Activated CD4-positive, CD25-positive, alpha-beta regulatory T cell treated with anti-CD3 and anti-CD28 coated beads, Interleukin-2, amount 50 U/mL, for 24 hours (primary cell): ENCODE measurements at regions not wholly inside any gene's neighbourhood (a gene's known extent, or its start where the extent isn't known, plus 50 kb on each side); places are given as distances from the start of the nearest gene placed in this dataset.
"Not testable (repeated sequence)": the region's sequence is repeated elsewhere in the genome, so short reads cannot be mapped to it uniquely, and the experiment has no call there.

Source experiments
- ATAC-seq, 2 donors: fragments of 150-1000 bp; cut with Tn5 transposase; one replicate each; pipeline ENCODE4 v1.10.0; 2021; ENCODE audit warnings: mild to moderate bottlenecking in 1 of 2, moderate library complexity in 1 of 2

DNA sequence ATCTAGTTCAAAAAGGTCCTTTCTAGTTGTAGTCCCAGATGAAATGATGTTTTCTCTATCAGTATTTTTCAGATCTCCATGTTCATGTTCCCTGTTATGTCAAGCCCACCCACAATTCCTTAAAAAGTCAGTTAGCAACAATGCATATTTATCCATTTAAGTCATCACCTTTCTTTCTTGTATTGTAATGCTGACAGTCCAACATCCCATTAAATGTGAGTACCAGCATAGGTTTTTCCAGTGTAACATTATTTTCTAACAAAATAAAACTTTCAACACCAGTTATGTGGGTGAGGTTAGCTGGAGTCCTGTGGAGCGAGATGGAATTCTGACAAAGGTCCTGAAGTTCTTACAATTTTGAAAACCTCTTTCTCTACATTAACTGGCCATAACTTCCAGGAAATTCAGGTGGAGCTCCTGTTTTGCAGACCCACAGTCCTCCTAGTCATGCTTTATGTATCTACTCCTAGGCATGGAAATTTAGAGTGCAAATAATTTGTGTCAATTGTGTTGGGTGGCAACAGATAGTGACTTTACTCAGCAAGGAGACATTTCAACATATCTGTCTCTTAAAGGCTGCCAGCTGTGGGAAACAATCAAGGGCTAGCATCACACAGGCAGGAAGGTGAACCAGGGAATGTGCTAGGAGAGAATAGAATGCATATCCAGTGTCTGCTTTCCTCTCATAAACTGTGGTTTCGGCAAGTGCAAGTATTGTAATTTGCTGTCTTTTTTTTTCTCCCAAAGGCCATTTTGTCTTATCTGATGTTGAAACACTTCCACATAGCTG is 162.6 kb downstream of the MTERF1 start:
- no peak for ATAC-seq

DNA sequence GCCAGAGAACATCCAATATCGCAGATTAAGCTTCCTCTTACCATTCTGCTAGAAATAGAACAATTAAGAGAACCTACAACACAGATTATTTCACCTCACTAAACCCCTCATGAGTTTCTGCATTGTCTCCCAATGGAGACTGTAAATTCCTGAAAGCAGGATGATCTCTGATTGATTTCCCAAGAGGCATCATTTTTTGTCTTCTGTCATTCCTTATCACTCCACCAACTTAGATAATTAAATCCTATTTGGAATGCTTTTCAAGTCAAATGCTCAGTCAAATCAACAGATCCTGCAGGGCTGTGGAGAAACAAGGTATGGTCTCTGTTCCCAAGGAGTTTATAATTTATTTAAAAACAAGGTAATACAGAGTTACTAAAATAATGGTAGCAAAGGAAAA is 161.5 kb downstream of the MTERF1 start:
- no peak for ATAC-seq

GRCh38 chr7:91720260-91720937 is 160.1 kb downstream of the MTERF1 start:
- ATAC-seq, result no peak

GRCh38 chr7:91722831-91723230 is 157.7 kb downstream of the MTERF1 start:
- no peak for ATAC-seq

DNA sequence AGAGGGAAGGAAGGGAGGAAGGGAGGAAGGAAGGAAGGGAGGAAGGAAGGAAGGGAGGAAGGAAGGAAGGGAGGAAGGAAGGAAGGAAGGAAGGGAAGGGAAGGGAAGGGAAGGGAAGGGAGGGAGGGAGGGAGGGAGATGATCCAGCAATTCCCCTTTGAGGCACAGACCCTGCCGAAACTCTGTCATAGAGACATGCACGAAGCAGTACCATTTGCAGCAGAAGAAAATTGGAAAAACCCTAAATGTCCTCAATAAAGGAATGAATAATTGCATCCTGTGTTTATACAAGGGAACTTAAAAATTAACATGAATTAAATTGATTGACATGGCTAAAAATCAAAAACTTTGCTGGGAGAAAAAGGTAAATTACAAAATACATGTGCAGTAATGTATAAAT is 151.5 kb downstream of the MTERF1 start:
- not testable (repeated sequence) for ATAC-seq

DNA sequence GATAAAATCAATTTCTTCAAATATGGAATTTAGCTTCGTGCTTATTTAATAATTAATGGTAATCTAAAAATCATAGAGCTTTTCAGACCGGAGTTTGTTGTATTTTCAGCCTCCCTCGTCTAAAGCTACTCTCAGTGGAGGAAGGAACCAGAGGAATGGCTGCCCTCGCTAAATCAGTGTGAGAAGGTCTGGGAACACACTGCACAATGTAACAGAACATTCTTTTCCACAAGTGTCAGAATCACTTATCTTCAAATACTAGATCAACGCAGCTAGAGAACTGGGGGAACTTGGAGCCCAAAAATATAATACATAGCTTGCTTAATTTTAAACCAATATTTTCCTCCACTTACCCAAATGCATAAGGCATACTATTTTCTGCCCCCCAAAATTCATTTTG is 148.5 kb downstream of the MTERF1 start:
- no peak for ATAC-seq

DNA sequence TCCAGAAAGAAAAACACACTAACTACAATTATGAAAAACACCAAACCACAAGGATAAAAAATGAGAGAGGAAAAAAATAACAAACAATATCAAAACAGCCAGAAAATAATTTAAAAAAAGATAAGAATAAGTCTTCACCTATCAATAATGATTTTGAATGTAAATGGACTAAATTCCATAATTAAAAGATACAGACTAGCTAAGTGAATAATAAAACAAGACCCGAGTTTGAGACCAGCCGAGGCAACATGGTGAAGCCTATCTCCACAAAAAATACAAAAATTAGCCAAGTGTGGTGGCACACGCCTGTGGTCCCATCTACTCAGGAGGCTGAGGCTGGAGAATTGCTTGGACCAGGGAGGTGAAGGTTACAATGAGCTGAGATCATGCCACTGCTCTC is 131.1 kb downstream of the MTERF1 start:
- ATAC-seq, result no peak

- no peak for ATAC-seq
These were observed 130.4 kb downstream of the MTERF1 start for GRCh38 chr7:91750091-91750490.

- no peak for ATAC-seq
These were observed 128.4 kb downstream of the MTERF1 start for GRCh38 chr7:91752102-91752501.

DNA sequence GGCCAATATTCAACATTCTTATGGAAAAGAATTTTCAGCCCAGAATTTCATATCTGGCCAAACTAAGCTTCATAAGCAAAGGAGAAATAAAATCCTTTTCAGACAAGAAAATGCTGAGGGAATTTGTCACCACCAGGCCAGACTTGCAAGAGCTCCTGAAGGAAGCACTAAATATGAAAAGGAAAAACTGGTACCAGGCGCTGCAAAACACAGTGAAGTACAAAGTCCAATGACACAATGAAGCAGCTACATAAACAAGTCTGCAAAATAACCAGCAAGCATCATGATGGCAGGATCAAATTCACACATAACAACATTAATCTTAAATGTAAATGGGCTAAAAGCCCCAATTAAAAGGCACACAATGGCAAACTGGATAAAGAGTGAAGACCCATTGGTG is 126.2 kb downstream of the MTERF1 start:
- not testable (repeated sequence) for ATAC-seq

DNA sequence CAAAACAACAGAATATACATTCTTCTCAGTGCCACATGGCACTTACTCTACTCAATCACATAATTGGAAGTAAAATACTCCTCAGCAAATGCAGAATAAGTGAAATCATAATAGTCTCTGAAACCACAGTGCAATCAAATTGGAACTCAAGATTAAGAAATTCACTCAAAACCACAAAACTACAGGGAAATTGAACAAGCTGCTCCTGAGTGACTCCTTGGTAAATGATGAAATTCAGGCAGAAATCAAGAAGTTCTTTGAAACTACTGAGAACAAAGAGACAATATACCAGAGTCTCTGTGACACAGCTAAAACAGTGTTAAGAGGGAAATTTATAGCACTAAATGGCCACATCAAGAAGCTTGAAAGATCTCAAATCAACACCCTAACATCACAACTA is 125.4 kb downstream of the MTERF1 start:
- ATAC-seq, result not testable (repeated sequence)

DNA sequence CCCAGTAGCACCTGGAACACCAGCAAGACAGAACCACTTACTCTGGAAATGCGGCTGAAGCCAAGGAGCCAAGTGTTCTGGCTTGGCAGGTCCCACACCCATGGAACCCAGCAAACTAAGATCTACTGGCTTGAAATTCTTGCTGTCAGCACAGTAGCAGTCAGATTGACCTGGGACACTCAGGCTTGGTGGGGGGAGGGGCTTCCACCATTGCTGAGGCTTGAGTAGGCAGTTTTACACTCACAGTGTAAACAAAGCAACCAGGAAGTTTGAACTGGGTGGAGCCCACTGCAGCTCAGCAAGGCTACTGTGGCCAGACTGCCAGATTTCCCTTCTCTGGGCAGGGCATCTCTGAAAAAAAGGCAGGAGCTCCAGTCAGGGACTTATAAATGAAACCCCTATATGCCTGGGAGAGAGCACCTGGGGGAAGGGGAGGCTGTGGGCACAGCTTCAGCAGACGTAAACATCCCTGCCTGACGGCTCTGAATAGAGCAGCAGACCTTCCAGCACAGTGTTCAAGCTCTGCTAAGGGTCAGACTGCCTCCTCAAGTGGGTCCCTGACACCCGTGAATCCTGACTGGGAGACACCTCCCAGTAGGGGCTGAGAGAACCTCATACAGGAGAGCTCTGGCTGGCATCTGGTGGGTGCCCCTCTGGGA is 121.2 kb downstream of the MTERF1 start:
- ATAC-seq, result no peak

DNA sequence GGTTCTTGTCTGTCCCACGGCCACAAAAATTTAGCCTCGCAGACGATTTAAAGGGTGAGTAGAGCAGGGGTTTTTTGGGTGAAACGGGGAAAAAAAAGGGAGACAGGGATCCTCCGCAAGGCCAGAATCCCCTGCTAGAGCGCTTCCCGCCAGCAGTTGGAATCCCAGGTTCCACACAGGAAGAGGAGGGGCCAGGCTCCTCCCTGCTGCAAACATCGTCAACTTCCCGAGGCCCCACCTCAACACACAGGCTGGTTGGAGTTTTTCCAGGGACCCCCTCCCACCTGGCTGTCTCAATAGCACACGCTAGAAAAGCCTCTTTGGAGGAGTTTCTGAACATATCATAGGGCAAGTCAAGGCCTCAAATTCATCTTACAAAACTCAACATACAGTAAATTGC is 112.7 kb downstream of the MTERF1 start:
- no peak for ATAC-seq

DNA sequence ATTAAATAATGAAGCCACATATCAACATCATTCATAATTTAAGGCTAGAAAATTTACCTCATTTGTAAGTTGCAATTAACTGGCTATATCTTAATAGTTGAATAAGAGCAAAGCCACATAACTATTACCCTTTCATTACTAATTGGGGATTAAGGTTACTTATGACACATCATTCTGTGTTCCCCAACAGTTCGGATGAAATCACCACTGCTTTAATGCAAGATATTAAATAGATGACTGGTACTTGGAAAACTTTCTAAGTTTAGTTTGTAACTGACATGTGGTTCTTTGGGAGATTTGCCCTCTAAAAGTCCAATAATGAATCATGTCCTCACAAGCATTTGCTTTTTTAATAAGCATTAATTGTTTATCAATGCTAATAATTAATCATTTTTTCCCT is 109.1 kb downstream of the MTERF1 start:
- no peak for ATAC-seq

DNA sequence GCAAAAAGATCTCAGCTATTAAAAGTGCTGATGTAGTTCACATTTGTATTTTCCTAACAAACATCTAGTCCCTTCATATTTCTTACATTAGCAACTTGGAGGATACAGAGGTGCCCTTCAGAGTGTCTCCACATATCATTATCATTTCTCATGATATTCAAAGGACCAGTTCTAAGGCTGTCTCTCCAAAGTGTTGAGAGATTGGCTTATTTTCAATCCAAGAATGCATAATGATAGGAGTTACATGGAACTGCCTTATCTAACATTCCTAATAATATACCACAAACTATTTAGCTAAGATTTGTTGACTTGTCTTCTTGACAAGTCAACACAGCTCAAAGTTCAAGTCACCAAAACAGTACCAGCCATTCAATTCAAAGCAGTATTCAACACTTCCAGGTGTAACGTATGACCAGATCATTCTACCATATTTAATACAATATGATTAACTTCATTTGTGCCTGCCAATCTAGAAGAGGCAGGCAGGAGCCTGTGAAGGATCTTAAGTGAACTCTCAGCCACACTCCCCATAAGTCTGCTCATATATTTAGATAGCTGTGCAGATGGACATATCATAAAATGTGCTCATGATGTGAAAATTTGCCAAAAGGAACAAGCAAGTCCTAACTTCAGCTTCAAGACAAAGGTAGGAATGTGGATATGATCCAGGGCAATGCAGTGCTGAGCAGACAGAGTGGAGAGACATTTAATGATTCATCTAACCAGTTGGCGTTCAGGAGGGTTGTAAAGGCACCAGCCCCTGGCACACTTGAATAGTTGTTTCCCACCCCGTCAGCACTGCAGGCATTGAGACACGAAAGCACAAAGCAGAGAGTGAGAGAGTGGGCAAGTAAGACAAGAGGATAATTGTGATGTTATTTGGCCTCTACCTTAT is 108.3 kb downstream of the MTERF1 start:
- no peak for ATAC-seq

- no peak for ATAC-seq
These were observed 104.3 kb downstream of the MTERF1 start for GRCh38 chr7:91776171-91776570.

DNA sequence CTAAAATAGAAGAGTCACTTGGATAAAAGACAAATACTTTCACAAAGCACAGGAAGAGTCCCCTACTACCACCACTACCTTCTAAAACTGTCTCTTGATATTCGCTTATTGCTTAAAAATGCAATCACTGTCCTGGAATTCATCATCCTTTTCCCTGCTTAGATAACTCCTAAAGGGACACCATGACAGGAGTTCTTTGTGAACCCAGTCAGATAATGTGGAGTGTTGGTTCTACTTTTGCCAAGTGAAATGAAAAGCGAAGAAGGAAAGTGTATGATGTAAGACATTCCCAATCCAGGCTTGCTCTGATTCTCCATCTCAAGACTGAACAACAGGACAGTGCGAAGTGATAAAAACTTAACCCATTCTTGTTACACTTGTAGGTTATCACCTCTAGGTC is 103.0 kb downstream of the MTERF1 start:
- no peak for ATAC-seq

- ATAC-seq, result no peak
These were observed 102.1 kb downstream of the MTERF1 start for GRCh38 chr7:91778416-91778815.

- no peak for ATAC-seq
These were observed 100.0 kb downstream of the MTERF1 start for GRCh38 chr7:91780521-91780920.

DNA sequence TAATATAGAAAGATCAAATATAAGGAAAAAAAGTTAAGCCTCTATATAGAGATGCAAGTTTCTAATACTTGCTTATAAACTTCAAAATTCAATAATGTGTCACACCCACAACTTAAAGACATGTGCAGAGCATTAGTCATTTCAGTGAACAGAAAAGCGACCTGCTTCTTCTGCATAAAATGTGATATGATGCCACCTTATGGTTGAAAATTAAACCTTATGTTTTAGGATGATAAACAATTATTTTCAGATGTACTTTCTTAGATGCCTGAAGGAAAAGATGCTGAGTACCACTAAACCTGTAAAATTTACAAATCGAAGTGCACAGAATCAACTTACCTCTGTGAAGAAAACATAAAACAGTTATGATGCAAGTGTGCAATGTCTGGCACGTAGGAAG is 96.0 kb downstream of the MTERF1 start:
- no peak for ATAC-seq

- ATAC-seq, result no peak
These were observed 92.6 kb downstream of the MTERF1 start for GRCh38 chr7:91787931-91788330.

DNA sequence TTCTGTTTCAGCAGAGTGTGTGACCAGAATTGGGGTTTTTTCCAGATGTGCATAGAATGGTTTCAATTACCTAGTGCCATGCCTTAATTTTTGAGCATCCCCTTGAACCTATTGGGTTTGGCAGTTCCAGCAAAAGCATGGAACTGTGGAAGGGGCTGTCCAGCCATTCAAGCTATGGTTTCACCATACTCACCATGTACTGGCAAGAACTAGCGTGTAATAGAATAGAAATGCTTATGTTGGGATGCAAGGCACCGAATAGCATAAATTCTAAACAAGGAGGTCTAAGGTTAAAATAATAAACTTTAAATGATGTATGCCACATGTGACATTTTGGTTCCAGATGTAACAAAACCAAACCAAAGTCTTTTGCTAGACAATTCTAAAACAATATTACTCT is 91.4 kb downstream of the MTERF1 start:
- ATAC-seq, result no peak

- ATAC-seq, result no peak
These were observed 90.9 kb downstream of the MTERF1 start for GRCh38 chr7:91789558-91789957.
